Embryonic facial prominence (tissue), 1 donor: ENCODE measurements at regions not wholly inside any gene's neighbourhood (a gene's known extent, or its start where the extent isn't known, plus 50 kb on each side); places are given as distances from the start of the nearest gene placed in this dataset.

Source experiments
- DNase-seq: peaks from one replicate; pipeline ENCODE4 v3.0.0-alpha.2; 2016; ENCODE audit errors: extremely low spot score

DNA sequence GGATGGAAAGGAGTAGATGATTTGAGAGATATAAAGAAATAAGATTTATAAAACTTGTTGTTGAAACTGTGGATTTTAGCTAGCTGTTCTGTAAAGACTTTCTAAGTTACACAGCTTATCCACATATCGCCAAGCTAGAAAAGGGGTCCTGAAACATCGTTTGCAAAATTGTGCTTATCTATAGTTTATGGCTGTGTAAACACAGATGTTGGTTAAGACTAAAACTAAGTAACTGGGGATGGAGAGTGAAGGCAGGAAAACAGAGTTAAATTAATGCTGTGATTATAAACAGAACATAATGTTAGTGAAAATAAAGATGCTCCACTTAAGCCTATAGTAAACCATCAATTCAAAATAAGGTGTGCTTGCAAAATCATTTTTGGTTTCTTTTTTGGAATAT is 311.3 kb upstream of the DDHD1 start:
- no peak for DNase-seq

- DNase-seq = no peak
These were observed 310.0 kb upstream of the DDHD1 start for GRCh38 chr14:53462931-53463778.

DNA sequence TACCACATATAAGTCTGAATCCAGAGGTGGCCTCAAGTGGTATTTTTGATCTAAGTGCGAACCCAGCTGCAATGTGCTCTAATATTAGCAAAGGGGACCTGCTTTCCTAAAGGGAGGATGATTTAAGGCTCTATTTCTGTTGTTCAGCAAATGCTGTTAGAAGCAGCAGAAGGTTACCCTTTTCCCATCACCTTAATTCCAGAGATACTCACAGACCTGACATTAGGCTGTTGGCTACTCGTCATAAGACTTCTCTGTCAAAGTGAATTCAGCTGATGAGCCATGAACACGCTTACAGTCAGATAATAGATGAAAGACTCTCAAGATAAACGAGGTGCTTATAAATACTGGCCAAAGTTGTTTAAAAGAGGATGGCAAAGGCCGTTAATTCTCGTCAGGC is 308.7 kb upstream of the DDHD1 start:
- no peak for DNase-seq

DNA sequence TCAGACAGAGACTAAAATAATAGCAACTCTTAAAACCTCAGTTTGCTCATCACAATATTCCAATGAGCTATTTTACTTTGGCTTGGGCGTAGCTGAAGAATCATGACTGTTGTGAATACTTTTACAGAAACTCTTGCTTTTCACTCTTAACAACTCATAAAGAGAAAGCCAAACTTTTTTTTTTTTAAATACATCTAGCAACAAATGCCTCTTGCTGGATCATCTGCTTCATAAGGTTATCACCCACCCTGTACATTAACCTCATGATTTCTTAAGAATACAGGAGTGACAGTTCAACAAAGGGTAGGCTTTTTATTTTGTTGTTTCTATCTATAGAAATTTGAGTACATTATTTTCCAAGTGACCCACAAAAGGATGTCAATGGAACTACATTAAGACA is 307.4 kb upstream of the DDHD1 start:
- DNase-seq = no peak

GRCh38 chr14:53458368-53458814 is 305.3 kb upstream of the DDHD1 start:
- no peak for DNase-seq

- no peak for DNase-seq
These were observed 303.8 kb upstream of the DDHD1 start for GRCh38 chr14:53456931-53457330.

DNA sequence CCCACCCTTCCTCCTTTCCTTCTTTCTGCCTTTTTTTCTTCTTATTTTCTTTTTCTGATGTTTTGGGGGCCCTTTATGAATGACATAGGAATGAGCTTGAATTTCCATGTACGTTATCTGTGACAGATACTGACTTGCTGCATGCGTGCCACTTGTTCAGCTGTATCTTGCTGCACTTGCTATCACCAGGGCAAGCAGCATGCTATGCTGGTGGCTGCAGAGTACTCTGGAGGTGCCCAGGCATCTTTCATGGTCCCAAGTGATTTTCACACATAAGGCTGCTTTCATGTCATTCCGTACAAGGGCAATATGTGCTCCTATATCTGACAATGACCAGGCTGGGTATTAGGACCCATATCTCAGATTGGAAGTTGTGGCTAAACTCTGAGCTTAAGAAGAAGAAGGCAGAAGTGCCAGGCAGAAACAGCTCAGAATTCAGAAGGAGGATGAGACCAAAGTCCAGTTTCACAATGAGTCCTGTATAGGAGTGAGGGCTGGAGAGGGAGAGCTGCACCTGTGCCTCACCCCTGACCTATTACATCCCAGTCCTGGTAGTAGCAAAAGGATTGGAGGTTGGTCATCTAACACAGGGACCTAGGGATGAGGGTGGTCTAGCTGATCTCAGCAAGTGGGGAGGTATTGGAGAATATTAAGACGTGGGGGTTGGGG is 299.0 kb upstream of the DDHD1 start:
- DNase-seq = no peak

DNA sequence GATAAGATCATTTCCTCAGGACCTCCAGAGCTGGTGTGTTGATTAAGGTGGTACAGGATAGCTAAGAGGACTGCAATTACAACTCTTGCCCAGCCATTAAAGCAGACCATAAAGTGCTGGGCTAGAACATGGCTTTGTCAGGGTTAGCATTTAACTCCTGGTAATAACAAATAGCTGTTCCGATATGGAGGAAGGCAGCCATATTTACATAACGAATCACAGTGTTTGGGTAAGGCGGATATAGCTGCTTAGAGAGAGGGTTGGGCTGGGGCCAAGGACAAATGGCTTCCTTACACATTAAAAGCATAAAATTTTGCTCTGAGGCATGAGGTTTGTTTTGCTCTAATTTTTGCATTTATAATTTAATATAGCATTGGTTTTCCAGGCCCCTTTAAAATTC is 297.7 kb upstream of the DDHD1 start:
- DNase-seq = no peak

- no peak for DNase-seq
These were observed 295.6 kb upstream of the DDHD1 start for GRCh38 chr14:53448682-53449081.

DNA sequence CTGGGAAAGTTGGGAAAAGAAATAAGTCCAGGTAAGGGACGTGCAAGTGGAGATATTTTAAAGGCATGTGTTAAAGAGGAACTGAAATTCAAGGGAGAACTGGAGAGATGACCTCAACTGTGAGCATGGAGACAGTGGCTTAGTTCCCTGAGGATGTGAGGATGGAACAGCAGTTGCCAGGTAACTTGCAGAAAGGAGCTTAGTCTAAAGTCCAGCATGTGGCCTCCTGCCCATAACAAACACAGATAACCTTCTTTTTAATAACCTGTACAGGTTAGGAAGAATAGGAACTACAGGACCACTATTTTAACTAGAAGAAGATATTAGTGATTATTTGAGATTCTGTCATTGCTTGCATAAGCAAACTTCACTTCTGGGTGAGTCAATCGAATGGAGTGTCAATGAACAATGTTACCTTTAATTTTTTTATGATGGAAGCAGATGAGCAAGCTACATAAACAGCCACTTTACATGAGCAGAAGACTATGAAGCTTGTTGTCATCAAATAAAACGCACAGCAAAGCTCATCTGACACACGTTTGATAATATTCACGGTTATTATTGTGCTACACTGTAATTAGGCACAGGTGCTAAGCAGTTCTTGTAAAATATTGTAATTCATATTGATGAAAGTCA is 291.7 kb upstream of the DDHD1 start:
- no peak for DNase-seq

DNA sequence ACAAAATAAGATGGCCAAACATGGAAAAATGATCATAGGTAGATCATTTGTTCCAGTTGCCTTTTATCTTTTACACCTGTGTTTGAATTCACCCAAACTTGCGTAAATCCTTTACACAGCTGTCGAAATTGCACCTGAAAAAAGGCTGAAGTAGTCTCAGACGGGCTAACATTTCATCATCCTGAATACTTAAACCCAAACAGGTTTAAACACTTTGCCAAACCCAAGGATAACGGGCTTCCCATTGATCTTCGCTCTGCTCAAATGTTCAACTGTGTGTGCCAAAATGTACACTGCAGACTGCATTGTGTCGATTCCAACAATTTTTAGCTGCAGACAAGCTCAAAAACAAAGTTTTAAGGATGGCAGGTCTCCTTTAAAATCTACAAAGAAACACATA is 288.7 kb upstream of the DDHD1 start:
- no peak for DNase-seq

- DNase-seq = no peak
These were observed 284.7 kb upstream of the DDHD1 start for GRCh38 chr14:53437858-53438257.

GRCh38 chr14:53432378-53432802 is 279.3 kb upstream of the DDHD1 start:
- DNase-seq = no peak

GRCh38 chr14:53430870-53431269 is 277.7 kb upstream of the DDHD1 start:
- no peak for DNase-seq

GRCh38 chr14:53412819-53413675 is 259.9 kb upstream of the DDHD1 start:
- DNase-seq = no peak

GRCh38 chr14:53411125-53411524 is 258.0 kb upstream of the DDHD1 start:
- no peak for DNase-seq

- DNase-seq = no peak
These were observed 256.8 kb upstream of the DDHD1 start for GRCh38 chr14:53409969-53410368.

DNA sequence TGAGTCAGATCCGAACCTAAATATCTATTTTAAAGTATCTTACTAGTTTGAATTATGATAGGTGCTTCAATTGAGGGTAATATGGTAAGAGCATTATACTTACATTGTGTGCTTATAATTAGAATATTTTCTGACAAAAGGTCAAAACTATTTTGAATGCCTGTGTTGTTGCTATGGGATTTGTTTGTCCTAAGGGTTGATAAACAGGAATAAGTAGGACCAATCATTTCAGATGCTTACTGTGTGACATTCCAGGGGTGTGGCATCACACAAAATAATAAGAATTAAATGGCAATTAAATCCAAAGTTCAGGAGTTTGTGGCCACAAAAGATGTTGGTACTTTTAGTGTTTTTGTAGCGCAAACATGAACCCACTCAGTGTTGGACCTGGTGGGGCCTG is 256.2 kb upstream of the DDHD1 start:
- DNase-seq = no peak

DNA sequence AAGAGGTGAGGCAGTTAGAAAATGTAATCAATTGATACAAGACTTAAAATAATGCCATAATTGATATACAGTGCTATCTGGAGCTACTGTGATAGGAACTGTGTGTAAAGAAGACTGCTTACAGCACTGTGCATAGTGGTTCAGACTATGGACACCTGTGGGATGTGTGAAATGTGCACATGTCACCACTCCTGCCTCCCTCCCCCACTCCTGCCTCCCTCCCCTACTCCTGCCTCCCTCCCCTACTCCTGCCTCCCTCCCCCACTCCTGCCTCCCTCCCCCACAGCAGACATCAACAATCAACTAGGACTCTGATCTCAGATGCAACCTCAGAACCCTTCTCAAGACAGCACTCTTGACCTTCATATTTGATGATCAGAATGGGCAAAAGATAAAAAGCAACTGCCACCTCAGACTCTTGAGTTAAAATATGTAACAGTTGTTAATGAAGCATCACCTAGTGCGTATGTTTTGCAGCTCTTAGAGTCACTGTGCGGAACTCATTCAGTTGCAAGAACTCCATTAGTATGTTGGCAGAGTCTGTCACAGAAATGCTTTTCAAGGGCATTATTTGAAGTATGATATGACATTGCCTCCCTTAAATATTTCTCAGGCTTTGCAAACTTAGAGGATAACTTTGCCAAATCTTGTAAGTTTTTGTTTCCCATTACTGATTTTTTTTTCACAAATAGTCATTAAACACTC is 255.2 kb upstream of the DDHD1 start:
- DNase-seq = no peak

- DNase-seq = no peak
These were observed 253.4 kb upstream of the DDHD1 start for GRCh38 chr14:53406519-53406918.

- no peak for DNase-seq
These were observed 248.5 kb upstream of the DDHD1 start for GRCh38 chr14:53401646-53402045.
